Small intestine (tissue), 7 donors: ENCODE measurements at regions not wholly inside any gene's neighbourhood (a gene's known extent, or its start where the extent isn't known, plus 50 kb on each side); places are given as distances from the start of the nearest gene placed in this dataset.
"Not testable (repeated sequence)": the region's sequence is repeated elsewhere in the genome, so short reads cannot be mapped to it uniquely, and the experiment has no call there.

Experiments used
- DNase-seq, 2 donors: peaks; one replicate each; pipeline versions ENCODE4 v3.0.0 to v3.0.0-alpha.2; 2013
- FAIRE-seq: peaks from 2 replicates; lab custom pipeline; 2012; peaks lifted over from hg19 to GRCh38; lab: Jason Lieb, UNC
- H3K27ac ChIP-seq, 3 donors: one replicate each; pipeline ENCODE4 v1.5.1; 2013; ENCODE audit warnings: low read length in 2 of 3, mild to moderate bottlenecking in 2 of 3, control low read depth in 1 of 3, inconsistent platforms in 1 of 3, low read depth in 1 of 3, moderate library complexity in 1 of 3
- H3K27me3 ChIP-seq, 3 donors: one replicate each; pipeline ENCODE4 v1.6.1; 2013; ENCODE audit warnings: low read length in 3 of 3, inconsistent platforms in 1 of 3; ENCODE audit not compliant: control insufficient read depth in 3 of 3, insufficient read depth in 3 of 3
- H3K36me3 ChIP-seq, 3 donors: one replicate each; pipeline ENCODE4 v1.6.1; 2013; ENCODE audit warnings: low read length in 3 of 3, inconsistent platforms in 1 of 3, low read depth in 1 of 3, mild to moderate bottlenecking in 1 of 3, moderate library complexity in 1 of 3; ENCODE audit not compliant: control insufficient read depth in 3 of 3, insufficient read depth in 2 of 3
- H3K4me1 ChIP-seq, 3 donors: one replicate each; pipeline ENCODE4 v1.6.1; 2013; ENCODE audit warnings: low read length in 2 of 3, inconsistent platforms in 1 of 3, low read depth in 1 of 3, mild to moderate bottlenecking in 1 of 3, moderate library complexity in 1 of 3; ENCODE audit not compliant: control insufficient read depth in 3 of 3, insufficient read depth in 2 of 3
- H3K4me3 ChIP-seq, 3 donors: one replicate each; pipeline ENCODE4 v1.5.1; 2013; ENCODE audit warnings: low read length in 3 of 3, control low read depth in 1 of 3, inconsistent platforms in 1 of 3, low read depth in 1 of 3, mild to moderate bottlenecking in 1 of 3, moderate library complexity in 1 of 3
- H3K9me3 ChIP-seq, 2 donors: one replicate each; pipeline ENCODE4 v1.6.1; 2013; ENCODE audit warnings: low read depth in 1 of 2, low read length in 1 of 2; ENCODE audit not compliant: control insufficient read depth in 2 of 2, insufficient read depth in 1 of 2
- WGBS, 3 donors: extraction: QIAGEN DNeasy Blood & Tissue Kit; methylation state at CpG; one replicate each; pipeline ENCODE4 v1.1.7; 2013; 5-methylcytosine and 5-hydroxymethylcytosine counted together
- donor health status: healthy with polysubstance abuse.
- donor health status: control.
- donor health status: control.
- donor health status: Bipolar disorder and iron deficiency.
- donor health status: healthy.

- Histone ChIP-seq H3K36me3 (no peaks in the 10 kb centered on the region), H3K27me3 (no peaks in the 10 kb centered on the region), H3K27ac (no peak overlapping the region), H3K4me1 (no peaks in the 10 kb centered on the region), H3K9me3 (no peaks in the 10 kb centered on the region), H3K4me3 (no peak overlapping the region)
- FAIRE-seq = no peak
- DNase-seq = no peak
- WGBS, 3 donors = 18 to 30% (median 29%) methylated on average over 1 of the region's 1 CpG
Observed at GRCh38 chr12:16785524-16785923, 179.6 kb upstream of the LMO3 start.

- not testable (repeated sequence) for H3K4me1 ChIP-seq, H3K27ac ChIP-seq, H3K27me3 ChIP-seq, DNase-seq, H3K4me3 ChIP-seq, H3K36me3 ChIP-seq, H3K9me3 ChIP-seq, FAIRE-seq
- WGBS, 3 donors = 81 to 87% (median 82%) methylated on average over 2 of the region's 2 CpGs
Observed at GRCh38 chr12:16769129-16769528, 163.2 kb upstream of the LMO3 start.

DNA sequence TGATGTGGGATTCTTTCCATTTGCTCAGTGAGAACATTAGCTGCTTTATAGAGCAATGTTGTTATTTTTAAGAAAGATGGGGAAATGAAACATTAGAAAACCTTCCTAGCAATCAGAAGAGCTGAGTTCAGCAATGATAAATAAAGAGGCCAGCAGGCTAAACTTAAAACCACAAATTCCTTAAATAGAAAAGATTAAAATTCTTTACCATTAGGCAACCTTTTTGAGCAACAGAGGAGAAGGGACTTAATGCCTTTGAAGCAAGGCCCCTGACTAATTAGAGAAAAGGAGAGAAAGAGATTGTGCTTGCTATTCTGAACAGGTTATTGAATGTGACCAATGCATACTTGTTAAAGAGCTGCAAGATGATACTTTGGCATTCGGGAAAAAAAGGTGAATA, 160.8 kb upstream of the LMO3 start:
- Histone ChIP-seq H3K4me3 (no peak overlapping the region), H3K36me3 (no peaks in the 10 kb centered on the region), H3K4me1 (no peaks in the 10 kb centered on the region), H3K27ac (no peak overlapping the region), H3K9me3 (no peaks in the 10 kb centered on the region), H3K27me3 (no peaks in the 10 kb centered on the region)
- FAIRE-seq (no peak), DNase-seq (no peak)
- WGBS, 3 donors = 82 to 94% (median 85%) methylated on average over 1 of the region's 1 CpG

DNA sequence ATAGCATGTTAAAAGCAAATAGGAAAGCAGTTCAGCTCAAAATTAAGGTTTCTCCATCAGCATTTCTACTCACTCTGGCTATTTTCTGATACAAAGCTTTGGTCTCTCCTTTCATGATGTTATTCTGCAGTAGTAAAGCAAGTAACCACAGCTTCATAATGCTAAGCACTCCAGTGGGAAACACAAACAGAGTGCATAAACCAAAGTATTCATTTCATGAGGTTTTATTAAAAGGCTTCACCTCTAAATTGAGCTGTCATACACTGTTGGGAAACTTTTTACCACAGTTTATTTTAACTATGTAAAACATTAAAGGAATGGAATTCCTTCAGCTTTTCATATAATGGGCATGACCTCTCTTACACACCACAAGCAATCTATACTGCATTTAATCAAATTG, 157.9 kb upstream of the LMO3 start:
- H3K27me3 ChIP-seq = no peaks in the 10 kb centered on the region
- DNase-seq (no peak), FAIRE-seq (no peak)
- no peak overlapping the region for H3K27ac ChIP-seq
- H3K4me1 ChIP-seq = no peaks in the 10 kb centered on the region
- H3K9me3 ChIP-seq = no peaks in the 10 kb centered on the region
- H3K36me3 ChIP-seq = no peaks in the 10 kb centered on the region
- no peak overlapping the region for H3K4me3 ChIP-seq

GRCh38 chr12:16756833-16757555, 151.0 kb upstream of the LMO3 start:
- Histone ChIP-seq H3K27me3 (no peaks in the 10 kb centered on the region), H3K4me3 (no peak overlapping the region), H3K27ac (no peak overlapping the region), H3K36me3 (no peaks in the 10 kb centered on the region), H3K4me1 (no peaks in the 10 kb centered on the region), H3K9me3 (no peaks in the 10 kb centered on the region)
- no peak for DNase-seq
- 33 to 49% (median 35%) methylated on average over 8 of the region's 8 CpGs for WGBS, 3 donors
- no peak for FAIRE-seq

DNA sequence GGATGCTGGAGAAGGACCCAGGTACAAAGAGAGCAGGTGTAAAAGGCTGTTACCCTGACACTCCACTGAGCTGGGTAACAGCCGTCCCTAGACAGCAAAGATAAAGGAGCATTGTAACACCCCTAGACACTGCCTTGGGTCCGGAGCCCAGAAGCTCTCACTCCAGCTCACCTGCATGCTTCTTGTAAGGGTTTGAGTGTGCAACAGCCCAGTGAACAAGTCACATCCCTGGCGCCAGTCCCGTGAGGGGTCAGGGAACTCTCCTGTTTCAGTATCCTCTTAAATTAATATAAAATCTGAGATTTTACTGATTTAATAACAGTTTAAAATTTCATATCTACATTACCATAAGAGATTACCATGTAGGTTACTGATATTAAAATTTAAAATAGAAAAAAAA, 124.8 kb upstream of the LMO3 start:
- H3K27ac ChIP-seq = no peak overlapping the region
- H3K4me3 ChIP-seq = no peak overlapping the region
- no peaks in the 10 kb centered on the region for H3K27me3 ChIP-seq
- H3K4me1 ChIP-seq = no peaks in the 10 kb centered on the region
- FAIRE-seq = no peak
- DNase-seq = no peak
- 76 to 88% (median 79%) methylated on average over 4 of the region's 4 CpGs for WGBS, 3 donors
- no peaks in the 10 kb centered on the region for H3K36me3 ChIP-seq
- no peaks in the 10 kb centered on the region for H3K9me3 ChIP-seq

GRCh38 chr12:16726879-16727278, 120.9 kb upstream of the LMO3 start:
- FAIRE-seq = no peak
- Histone ChIP-seq H3K36me3 (no peaks in the 10 kb centered on the region), H3K27ac (no peak overlapping the region), H3K27me3 (no peaks in the 10 kb centered on the region), H3K4me3 (no peak overlapping the region), H3K9me3 (no peaks in the 10 kb centered on the region), H3K4me1 (no peaks in the 10 kb centered on the region)
- WGBS, 3 donors = 4 to 29% (median 27%) methylated on average over 1 of the region's 1 CpG
- DNase-seq = no peak

DNA sequence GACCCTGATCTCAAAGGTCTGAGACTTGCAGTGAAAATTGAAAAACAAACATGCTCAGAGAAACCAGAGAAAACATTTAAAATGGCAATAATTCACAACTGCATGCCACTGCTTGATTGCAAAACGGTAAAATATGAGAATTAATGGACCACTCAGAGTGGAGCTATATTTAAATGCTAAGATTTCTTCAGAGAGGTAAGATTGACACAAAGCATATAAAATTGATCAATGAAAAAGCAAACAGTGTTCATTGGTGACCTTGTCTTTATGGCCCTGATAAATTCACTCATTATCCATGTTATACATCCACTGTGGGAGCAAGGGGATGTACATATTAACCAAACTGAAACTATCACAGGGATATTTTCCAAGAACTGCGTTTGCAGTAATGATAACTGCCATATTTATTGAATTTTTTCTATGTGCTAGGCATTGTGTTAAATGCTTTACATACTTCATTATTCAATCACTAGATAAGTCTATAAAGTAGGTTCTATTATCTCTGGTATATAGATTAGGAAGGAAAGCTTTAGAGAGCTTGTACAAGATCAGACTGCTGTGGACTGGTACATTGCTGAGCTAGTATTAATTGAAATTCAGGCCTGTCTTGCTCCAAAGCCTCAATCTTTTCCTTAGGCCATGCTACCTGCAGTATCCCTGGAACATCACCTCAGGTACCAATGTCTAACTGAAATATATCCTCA, 113.9 kb upstream of the LMO3 start:
- H3K4me3 ChIP-seq = no peak overlapping the region
- no peaks in the 10 kb centered on the region for H3K4me1 ChIP-seq
- no peaks in the 10 kb centered on the region for H3K27me3 ChIP-seq
- no peaks in the 10 kb centered on the region for H3K9me3 ChIP-seq
- no peak overlapping the region for H3K27ac ChIP-seq
- no peak for FAIRE-seq
- WGBS, 3 donors = 15 to 30% (median 23%) methylated on average over 2 of the region's 2 CpGs
- DNase-seq = peak in 1 of 2 donors; percentile 14
- H3K36me3 ChIP-seq = no peaks in the 10 kb centered on the region
